GM12873 (cell line): ENCODE measurements at regions not wholly inside any gene's neighbourhood (a gene's known extent, or its start where the extent isn't known, plus 50 kb on each side); places are given as distances from the start of the nearest gene placed in this dataset.

Experiments used
- CTCF ChIP-seq: IDR thresholded peaks from 2 replicates; pipeline ENCODE4 v1.5.1; 2012; ENCODE audit warnings: low read depth, mild to moderate bottlenecking, moderate library complexity, low read length, control low read depth; ENCODE audit not compliant: insufficient read depth; ENCODE audit errors: missing control alignments

GRCh38 chr15:35929740-35930444, 383.9 kb upstream of the DPH6 start:
- no peak for TF ChIP-seq CTCF

- TF ChIP-seq CTCF: no peak
These were observed 385.9 kb upstream of the DPH6 start for GRCh38 chr15:35931799-35932341.

- no peak for TF ChIP-seq CTCF
These were observed 386.6 kb upstream of the DPH6 start for GRCh38 chr15:35932531-35932930.

- TF ChIP-seq CTCF: no peak
These were observed 387.6 kb upstream of the DPH6 start for GRCh38 chr15:35933531-35933930.

GRCh38 chr15:35934383-35935049, 388.6 kb upstream of the DPH6 start:
- TF ChIP-seq CTCF: no peak

GRCh38 chr15:35936284-35936683, 390.3 kb upstream of the DPH6 start:
- no peak for TF ChIP-seq CTCF

GRCh38 chr15:35937380-35937779, 391.4 kb upstream of the DPH6 start:
- TF ChIP-seq CTCF: no peak
